Neural cell (in vitro differentiated cells): ENCODE measurements at regions not wholly inside any gene's neighbourhood (a gene's known extent, or its start where the extent isn't known, plus 50 kb on each side); places are given as distances from the start of the nearest gene placed in this dataset.

Source experiments
- H2AFZ ChIP-seq: fragments of 200-600, 300-800 bp; sonication (generic), shearing (Covaris generic); 2 replicates; pipeline ENCODE4 v1.6.0; 2014; ENCODE audit warnings: low read depth, mild to moderate bottlenecking, antibody characterized with exemption, low read length, moderate library complexity
- H3F3A ChIP-seq: fragments of 200-600 bp; shearing (Covaris generic); 2 replicates; pipeline ENCODE4 v1.6.1; 2016; ENCODE audit warnings: mild to moderate bottlenecking, moderate library complexity, mixed read lengths, antibody characterized with exemption, low read length; ENCODE audit not compliant: insufficient read depth, poor library complexity, severe bottlenecking
- H3K27ac ChIP-seq: fragments of 200-600, 300-800 bp; sonication (generic), shearing (Covaris generic); 2 replicates; pipeline ENCODE4 v1.5.1; 2014; ENCODE audit warnings: mild to moderate bottlenecking, low read length, moderate library complexity
- H3K27me3 ChIP-seq: fragments of 300-800, 200-600 bp; sonication (generic), shearing (Covaris generic); 2 replicates; pipeline ENCODE4 v1.6.0; 2014; ENCODE audit warnings: mild to moderate bottlenecking, low read depth, low read length, moderate library complexity; ENCODE audit not compliant: insufficient read depth
- H3K36me3 ChIP-seq: fragments of 300-800, 200-600 bp; sonication (generic), shearing (Covaris generic); 2 replicates; pipeline ENCODE4 v1.5.1; 2014; ENCODE audit warnings: mild to moderate bottlenecking, antibody characterized with exemption, low read length, moderate library complexity; ENCODE audit not compliant: insufficient read depth
- H3K4me2 ChIP-seq: fragments of 300-800, 200-600 bp; sonication (generic), shearing (Covaris generic); 2 replicates; pipeline ENCODE4 v1.6.0; 2014; ENCODE audit warnings: mild to moderate bottlenecking, low read length
- H3K4me3 ChIP-seq: fragments of 300-800, 200-600 bp; sonication (generic), shearing (Covaris generic); 2 replicates; pipeline ENCODE4 v1.5.1; 2014; ENCODE audit warnings: mild to moderate bottlenecking, low read length, moderate library complexity
- H3K79me2 ChIP-seq: fragments of 200-600 bp; shearing (Covaris generic); replicated peaks from 2 replicates; pipeline ENCODE4 v1.6.0; 2014; ENCODE audit warnings: mild to moderate bottlenecking, low read length, moderate library complexity; ENCODE audit not compliant: insufficient read depth
- H3K9ac ChIP-seq: fragments of 300-800, 200-600 bp; sonication (generic), shearing (Covaris generic); 2 replicates; pipeline ENCODE4 v1.6.1; 2016; ENCODE audit warnings: mild to moderate bottlenecking, low read length, mixed read lengths
- H3K9me2 ChIP-seq: fragments of 200-600 bp; shearing (Covaris generic); 2 replicates; pipeline ENCODE4 v1.6.1; 2016; ENCODE audit warnings: mild to moderate bottlenecking, low read length, mixed read lengths; ENCODE audit not compliant: insufficient read depth
- H3K9me3 ChIP-seq: fragments of 200-600, 300-800 bp; sonication (generic), shearing (Covaris generic); 2 replicates; pipeline ENCODE4 v1.6.1; 2016; ENCODE audit warnings: mild to moderate bottlenecking, mixed run types, low read length, moderate library complexity, mixed read lengths
- H4K20me1 ChIP-seq: fragments of 200-600 bp; shearing (Covaris generic); 2 replicates; pipeline ENCODE4 v1.6.1; 2016; ENCODE audit warnings: mild to moderate bottlenecking, mixed run types; ENCODE audit not compliant: insufficient read depth
- EP300 ChIP-seq: fragments of 450-650 bp; conservative IDR thresholded peaks from 2 replicates; pipeline ENCODE4 v1.6.1; 2014; ENCODE audit warnings: antibody characterized with exemption, mild to moderate bottlenecking, moderate library complexity; ENCODE audit not compliant: poor library complexity, severe bottlenecking
- EZH2 ChIP-seq: fragments of 200-600, 300-800 bp; shearing (Covaris generic), sonication (generic); IDR thresholded peaks from 2 replicates; pipeline ENCODE4 v1.6.1; 2014; ENCODE audit warnings: antibody characterized with exemption, low read length, borderline replicate concordance, mild to moderate bottlenecking; ENCODE audit not compliant: insufficient read depth, poor library complexity, severe bottlenecking
- MXI1 ChIP-seq: fragments of 450-650 bp; conservative IDR thresholded peaks from 2 replicates; pipeline ENCODE4 v1.6.1; 2014; ENCODE audit warnings: antibody characterized with exemption, mild to moderate bottlenecking; ENCODE audit not compliant: poor library complexity, severe bottlenecking
- POLR2AphosphoS5 ChIP-seq: IDR thresholded peaks from 2 replicates; pipeline ENCODE4 v1.6.1; 2012
- RAD21 ChIP-seq: fragments of 450-650 bp; conservative IDR thresholded peaks from 2 replicates; pipeline ENCODE4 v1.6.1; 2014; ENCODE audit warnings: antibody characterized with exemption, mild to moderate bottlenecking, moderate library complexity
- SMC3 ChIP-seq: fragments of 450-650 bp; conservative IDR thresholded peaks from 2 replicates; pipeline ENCODE4 v1.6.1; 2014; ENCODE audit warnings: antibody characterized with exemption, mild to moderate bottlenecking, moderate library complexity; ENCODE audit not compliant: poor library complexity
- TAF1 ChIP-seq: IDR thresholded peaks from 2 replicates; pipeline ENCODE4 v1.6.1; 2012; ENCODE audit warnings: low read depth
- TF ChIP-seq, protein P1 (sequence below): fragments of 450-650 bp; IDR thresholded peaks from 2 replicates; pipeline ENCODE4 v1.5.1; 2014; ENCODE audit warnings: antibody characterized with exemption, mild to moderate bottlenecking, moderate library complexity; ENCODE audit not compliant: poor library complexity, severe bottlenecking
- TF ChIP-seq, protein P2 (sequence below): IDR thresholded peaks from 2 replicates; pipeline ENCODE4 v1.6.1; 2012; ENCODE audit warnings: borderline replicate concordance

DNA sequence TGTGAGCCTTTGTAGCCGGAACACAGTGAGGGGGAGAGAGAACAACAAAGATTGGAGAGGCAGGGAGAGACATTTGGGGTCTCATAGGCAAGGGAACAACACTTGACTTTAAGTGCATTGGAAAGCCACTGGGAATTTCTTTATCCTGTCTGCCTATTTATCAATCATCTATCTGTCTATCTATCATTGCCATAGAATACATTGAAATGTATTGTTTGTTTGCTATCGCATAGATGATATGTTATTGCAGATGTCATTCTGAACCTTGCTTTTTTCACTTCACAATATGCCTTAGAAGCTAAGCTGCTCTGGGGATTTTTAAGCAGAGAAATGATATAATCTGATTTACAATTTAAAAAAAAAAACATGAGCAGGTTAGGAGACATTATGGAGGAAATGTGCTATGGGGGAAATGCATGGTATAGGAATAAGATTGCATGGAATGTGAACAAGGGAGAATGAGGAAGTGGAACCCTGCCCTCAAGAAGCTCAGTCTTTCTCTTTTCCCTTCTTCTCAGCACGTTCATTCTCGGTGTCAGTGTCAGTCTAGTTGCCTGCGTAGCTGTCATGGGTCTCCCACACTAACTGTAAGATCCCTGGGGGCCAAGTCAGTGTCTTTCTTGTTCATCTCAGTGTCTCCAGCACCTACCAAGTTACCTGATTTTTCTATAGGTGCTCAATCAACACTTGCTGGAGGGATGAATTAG, 158.7 kb upstream of the ARHGAP20 start:
- Histone ChIP-seq H3K36me3 (no peaks in the 10 kb centered on the region), H3K27me3 (no peaks in the 10 kb centered on the region), H4K20me1 (no peaks in the 10 kb centered on the region), H3K9ac (no peak overlapping the region), H3F3A (no peaks in the 10 kb centered on the region), H3K27ac (no peak overlapping the region), H2AFZ (no peak overlapping the region), H3K9me3 (no peaks in the 10 kb centered on the region), H3K79me2 (no peaks in the 10 kb centered on the region), H3K9me2 (no peaks in the 10 kb centered on the region), H3K4me3 (no peak overlapping the region), H3K4me2 (no peak overlapping the region)
- no peak for TF ChIP-seq SMC3
- no peak for TF ChIP-seq MXI1
- peak; percentile 94 for TF ChIP-seq POLR2AphosphoS5
- TF ChIP-seq EZH2: no peak
- TF ChIP-seq, protein P1, sequence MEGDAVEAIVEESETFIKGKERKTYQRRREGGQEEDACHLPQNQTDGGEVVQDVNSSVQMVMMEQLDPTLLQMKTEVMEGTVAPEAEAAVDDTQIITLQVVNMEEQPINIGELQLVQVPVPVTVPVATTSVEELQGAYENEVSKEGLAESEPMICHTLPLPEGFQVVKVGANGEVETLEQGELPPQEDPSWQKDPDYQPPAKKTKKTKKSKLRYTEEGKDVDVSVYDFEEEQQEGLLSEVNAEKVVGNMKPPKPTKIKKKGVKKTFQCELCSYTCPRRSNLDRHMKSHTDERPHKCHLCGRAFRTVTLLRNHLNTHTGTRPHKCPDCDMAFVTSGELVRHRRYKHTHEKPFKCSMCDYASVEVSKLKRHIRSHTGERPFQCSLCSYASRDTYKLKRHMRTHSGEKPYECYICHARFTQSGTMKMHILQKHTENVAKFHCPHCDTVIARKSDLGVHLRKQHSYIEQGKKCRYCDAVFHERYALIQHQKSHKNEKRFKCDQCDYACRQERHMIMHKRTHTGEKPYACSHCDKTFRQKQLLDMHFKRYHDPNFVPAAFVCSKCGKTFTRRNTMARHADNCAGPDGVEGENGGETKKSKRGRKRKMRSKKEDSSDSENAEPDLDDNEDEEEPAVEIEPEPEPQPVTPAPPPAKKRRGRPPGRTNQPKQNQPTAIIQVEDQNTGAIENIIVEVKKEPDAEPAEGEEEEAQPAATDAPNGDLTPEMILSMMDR: no peak
- peak; percentile 94 for TF ChIP-seq EP300

DNA sequence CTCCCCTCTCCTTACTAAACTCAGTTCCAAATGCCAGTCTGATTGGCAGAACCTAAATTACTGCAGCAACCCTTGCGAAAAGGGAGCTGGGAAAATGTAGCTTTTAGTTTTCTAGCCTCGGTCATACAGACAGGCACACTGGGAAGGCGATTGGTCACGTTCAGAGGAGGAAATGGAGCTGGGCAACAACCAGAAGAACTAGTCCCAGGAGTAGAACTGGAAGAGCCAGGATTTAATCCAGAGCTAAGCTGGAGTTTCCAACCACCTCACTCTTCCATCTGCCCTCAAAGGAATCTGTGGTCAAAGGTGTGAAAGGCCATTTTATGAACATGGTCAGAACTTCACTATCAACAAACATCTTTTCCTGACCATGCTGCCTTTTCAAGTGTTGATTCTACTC, 155.7 kb upstream of the ARHGAP20 start:
- H3K36me3 ChIP-seq: no peaks in the 10 kb centered on the region
- no peaks in the 10 kb centered on the region for H3F3A ChIP-seq
- no peak for TF ChIP-seq SMC3
- no peak for TF ChIP-seq MXI1
- TF ChIP-seq POLR2AphosphoS5: no peak
- TF ChIP-seq, protein P1: no peak
- TF ChIP-seq EP300: no peak
- no peak for TF ChIP-seq TAF1
- no peak for TF ChIP-seq RAD21
- TF ChIP-seq, protein P2, sequence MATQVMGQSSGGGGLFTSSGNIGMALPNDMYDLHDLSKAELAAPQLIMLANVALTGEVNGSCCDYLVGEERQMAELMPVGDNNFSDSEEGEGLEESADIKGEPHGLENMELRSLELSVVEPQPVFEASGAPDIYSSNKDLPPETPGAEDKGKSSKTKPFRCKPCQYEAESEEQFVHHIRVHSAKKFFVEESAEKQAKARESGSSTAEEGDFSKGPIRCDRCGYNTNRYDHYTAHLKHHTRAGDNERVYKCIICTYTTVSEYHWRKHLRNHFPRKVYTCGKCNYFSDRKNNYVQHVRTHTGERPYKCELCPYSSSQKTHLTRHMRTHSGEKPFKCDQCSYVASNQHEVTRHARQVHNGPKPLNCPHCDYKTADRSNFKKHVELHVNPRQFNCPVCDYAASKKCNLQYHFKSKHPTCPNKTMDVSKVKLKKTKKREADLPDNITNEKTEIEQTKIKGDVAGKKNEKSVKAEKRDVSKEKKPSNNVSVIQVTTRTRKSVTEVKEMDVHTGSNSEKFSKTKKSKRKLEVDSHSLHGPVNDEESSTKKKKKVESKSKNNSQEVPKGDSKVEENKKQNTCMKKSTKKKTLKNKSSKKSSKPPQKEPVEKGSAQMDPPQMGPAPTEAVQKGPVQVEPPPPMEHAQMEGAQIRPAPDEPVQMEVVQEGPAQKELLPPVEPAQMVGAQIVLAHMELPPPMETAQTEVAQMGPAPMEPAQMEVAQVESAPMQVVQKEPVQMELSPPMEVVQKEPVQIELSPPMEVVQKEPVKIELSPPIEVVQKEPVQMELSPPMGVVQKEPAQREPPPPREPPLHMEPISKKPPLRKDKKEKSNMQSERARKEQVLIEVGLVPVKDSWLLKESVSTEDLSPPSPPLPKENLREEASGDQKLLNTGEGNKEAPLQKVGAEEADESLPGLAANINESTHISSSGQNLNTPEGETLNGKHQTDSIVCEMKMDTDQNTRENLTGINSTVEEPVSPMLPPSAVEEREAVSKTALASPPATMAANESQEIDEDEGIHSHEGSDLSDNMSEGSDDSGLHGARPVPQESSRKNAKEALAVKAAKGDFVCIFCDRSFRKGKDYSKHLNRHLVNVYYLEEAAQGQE: no peak
- TF ChIP-seq EZH2: no peak
- H3K9me3 ChIP-seq: no peaks in the 10 kb centered on the region
- no peak overlapping the region for H3K4me2 ChIP-seq
- no peak overlapping the region for H2AFZ ChIP-seq
- no peak overlapping the region for H3K4me3 ChIP-seq
- H3K79me2 ChIP-seq: no peaks in the 10 kb centered on the region
- H3K27me3 ChIP-seq: no peaks in the 10 kb centered on the region
- no peaks in the 10 kb centered on the region for H3K9me2 ChIP-seq
- H3K9ac ChIP-seq: no peak overlapping the region
- no peaks in the 10 kb centered on the region for H4K20me1 ChIP-seq
- no peak overlapping the region for H3K27ac ChIP-seq
